ENCODE measurements at regions not wholly inside any gene's neighbourhood (a gene's known extent, or its start where the extent isn't known, plus 50 kb on each side); places are given as distances from the start of the nearest gene placed in this dataset.

- Histone ChIP-seq H3K27ac (no peak overlapping the region), H3K27me3 (replicated peaks; ENCODE audit: insufficient read depth) (no peaks in the 10 kb centered on the region)
- no peak for TF ChIP-seq CTCF (IDR thresholded peaks at IDR 0.05)
Measured at GRCh38 chr21:31570824-31571566, 88.5 kb upstream of the SOD1 start.

GRCh38 chr21:31566611-31567010, 92.9 kb upstream of the SOD1 start:
- Histone ChIP-seq H3K9me3 (no peaks in the 10 kb centered on the region), H3K4me3 (no peak overlapping the region), H3K27me3 (replicated peaks; ENCODE audit: insufficient read depth) (no peaks in the 10 kb centered on the region), H3K27ac (no peak overlapping the region), H3K36me3 (no peaks in the 10 kb centered on the region), H3K4me1 (ENCODE audit: control insufficient read depth in 1 of 2, low read depth in 2 of 2) (no peaks in the 10 kb centered on the region)
- DNase-seq (ENCODE audit: low spot score) (no peak), ATAC-seq (ENCODE audit: insufficient number of reproducible peaks, low FRiP score, low read depth) (no peak)
- TF ChIP-seq CTCF (IDR thresholded peaks at IDR 0.05), result no peak

More at GRCh38 chr21:31570824-31571566, 88.5 kb upstream of the SOD1 start:
- H3K4me1 ChIP-seq (ENCODE audit: control insufficient read depth in 1 of 2, low read depth in 2 of 2), result no peaks in the 10 kb centered on the region
- no peak overlapping the region for H3K4me3 ChIP-seq
- DNase-seq (ENCODE audit: low spot score) (no peak), ATAC-seq (ENCODE audit: insufficient number of reproducible peaks, low FRiP score, low read depth) (no peak)
- H3K36me3 ChIP-seq, result no peaks in the 10 kb centered on the region
- H3K9me3 ChIP-seq, result no peaks in the 10 kb centered on the region

GRCh38 chr21:31566064-31566463, 93.4 kb upstream of the SOD1 start:
- ATAC-seq (ENCODE audit: insufficient number of reproducible peaks, low FRiP score, low read depth), result no peak
- H3K4me3 ChIP-seq, result no peak overlapping the region
- no peaks in the 10 kb centered on the region for H3K27me3 ChIP-seq (replicated peaks; ENCODE audit: insufficient read depth)
- H3K4me1 ChIP-seq (ENCODE audit: control insufficient read depth in 1 of 2, low read depth in 2 of 2), result no peaks in the 10 kb centered on the region
- no peaks in the 10 kb centered on the region for H3K9me3 ChIP-seq
- H3K36me3 ChIP-seq, result no peaks in the 10 kb centered on the region
- no peak overlapping the region for H3K27ac ChIP-seq
- DNase-seq (ENCODE audit: low spot score), result no peak
- TF ChIP-seq CTCF (IDR thresholded peaks at IDR 0.05), result no peak

- Histone ChIP-seq H3K4me3 (no peak overlapping the region), H3K27ac (no peak overlapping the region), H3K9me3 (no peaks in the 10 kb centered on the region), H3K27me3 (replicated peaks; ENCODE audit: insufficient read depth) (no peaks in the 10 kb centered on the region), H3K36me3 (no peaks in the 10 kb centered on the region), H3K4me1 (ENCODE audit: control insufficient read depth in 1 of 2, low read depth in 2 of 2) (peaks cover 0 to 4% of the 10 kb centered on the region in 2 donors)
- ATAC-seq (ENCODE audit: insufficient number of reproducible peaks, low FRiP score, low read depth) (no peak), DNase-seq (ENCODE audit: low spot score) (no peak)
- no peak for TF ChIP-seq CTCF (IDR thresholded peaks at IDR 0.05)
Measured at GRCh38 chr21:31564439-31564838, 95.1 kb upstream of the SOD1 start.

- TF ChIP-seq CTCF (IDR thresholded peaks at IDR 0.05), result no peak
- no peaks in the 10 kb centered on the region for H3K9me3 ChIP-seq
- DNase-seq (ENCODE audit: low spot score) (no peak), ATAC-seq (ENCODE audit: insufficient number of reproducible peaks, low FRiP score, low read depth) (no peak)
- no peak overlapping the region for H3K4me3 ChIP-seq
- H3K27ac ChIP-seq, result no peak overlapping the region
- no peaks in the 10 kb centered on the region for H3K27me3 ChIP-seq (replicated peaks; ENCODE audit: insufficient read depth)
- H3K4me1 ChIP-seq (ENCODE audit: control insufficient read depth in 1 of 2, low read depth in 2 of 2), result peaks cover 0 to 24% of the 10 kb centered on the region in 2 donors
- H3K36me3 ChIP-seq, result no peaks in the 10 kb centered on the region
Measured at GRCh38 chr21:31560479-31560878, 99.0 kb upstream of the SOD1 start.

All from thoracic aorta (tissue), 2 donors.